ACC112 (cell line): ENCODE measurements at regions not wholly inside any gene's neighbourhood (a gene's known extent, or its start where the extent isn't known, plus 50 kb on each side); places are given as distances from the start of the nearest gene placed in this dataset.

Experiments
- H2AFZ ChIP-seq: fragments of 200-600 bp; sonication (generic); one replicate; pipeline ENCODE4 v1.6.0; 2017; ENCODE audit warnings: antibody characterized with exemption, low read length; ENCODE audit not compliant: unreplicated experiment
- H3K27ac ChIP-seq: fragments of 200-600 bp; sonication (generic); 2 replicates; pipeline ENCODE4 v1.5.1; 2014; ENCODE audit warnings: low read depth, mild to moderate bottlenecking, antibody characterized with exemption, low read length, moderate library complexity
- H3K27me3 ChIP-seq: fragments of 200-600 bp; sonication (generic); 2 replicates; pipeline ENCODE4 v1.6.1; 2014; ENCODE audit warnings: mild to moderate bottlenecking, antibody characterized with exemption, low read length, moderate library complexity, mixed read lengths; ENCODE audit not compliant: insufficient read depth
- H3K36me3 ChIP-seq: fragments of 200-600 bp; sonication (generic); 2 replicates; pipeline ENCODE4 v1.6.1; 2016; ENCODE audit warnings: mild to moderate bottlenecking, antibody characterized with exemption, low read length, moderate library complexity, mixed read lengths; ENCODE audit not compliant: insufficient read depth
- H3K4me1 ChIP-seq: fragments of 200-600 bp; sonication (generic); one replicate; pipeline ENCODE4 v1.6.1; 2016; ENCODE audit warnings: low read length, mixed read lengths; ENCODE audit not compliant: insufficient read depth, unreplicated experiment, control insufficient read depth
- H3K4me3 ChIP-seq: fragments of 200-600 bp; sonication (generic); 2 replicates; pipeline ENCODE4 v1.5.1; 2014; ENCODE audit warnings: mild to moderate bottlenecking, low read depth, low read length
- H3K79me2 ChIP-seq: fragments of 200-600 bp; sonication (generic); one replicate; pipeline ENCODE4 v1.6.0; 2016; ENCODE audit warnings: low read length; ENCODE audit not compliant: control insufficient read depth, unreplicated experiment, insufficient read depth

GRCh38 chr19:30222428-30222873 lies 149.7 kb upstream of the ZNF536 start:
- H3K79me2 ChIP-seq: no peaks in the 10 kb centered on the region
- H3K4me1 ChIP-seq: no peaks in the 10 kb centered on the region
- H3K27ac ChIP-seq: no peak overlapping the region
- H2AFZ ChIP-seq: no peak overlapping the region
- H3K36me3 ChIP-seq: no peaks in the 10 kb centered on the region
- no peak overlapping the region for H3K4me3 ChIP-seq
- H3K27me3 ChIP-seq: peaks cover 54% of the 10 kb centered on the region

GRCh38 chr19:30222992-30223865 lies 149.0 kb upstream of the ZNF536 start:
- Histone ChIP-seq H2AFZ (no peak overlapping the region), H3K4me3 (no peak overlapping the region), H3K36me3 (no peaks in the 10 kb centered on the region), H3K79me2 (no peaks in the 10 kb centered on the region), H3K27ac (no peak overlapping the region), H3K4me1 (no peaks in the 10 kb centered on the region), H3K27me3 (peaks cover 57% of the 10 kb centered on the region)

GRCh38 chr19:30223866-30224688 lies 148.1 kb upstream of the ZNF536 start:
- Histone ChIP-seq H3K27me3 (peaks cover 64% of the 10 kb centered on the region), H3K36me3 (no peaks in the 10 kb centered on the region), H2AFZ (no peak overlapping the region), H3K4me1 (no peaks in the 10 kb centered on the region), H3K27ac (no peak overlapping the region), H3K79me2 (no peaks in the 10 kb centered on the region), H3K4me3 (no peak overlapping the region)

- Histone ChIP-seq H3K27ac (no peak overlapping the region), H3K36me3 (no peaks in the 10 kb centered on the region), H3K79me2 (no peaks in the 10 kb centered on the region), H3K4me3 (0 out of 2 replicates have a peak overlapping the region, but pooled peaks have one; percentile 21), H3K4me1 (no peaks in the 10 kb centered on the region), H2AFZ (no peak overlapping the region), H3K27me3 (peaks cover 73% of the 10 kb centered on the region)
Measured at GRCh38 chr19:30224689-30225606, 147.2 kb upstream of the ZNF536 start.

- H3K4me3 ChIP-seq: peak overlapping the region; percentile 79; the same call in 1 of the 2 replicates
- no peaks in the 10 kb centered on the region for H3K36me3 ChIP-seq
- no peak overlapping the region for H3K27ac ChIP-seq
- H3K79me2 ChIP-seq: no peaks in the 10 kb centered on the region
- peaks cover 82% of the 10 kb centered on the region for H3K27me3 ChIP-seq
- H2AFZ ChIP-seq: peak overlapping the region; percentile 14
- H3K4me1 ChIP-seq: no peaks in the 10 kb centered on the region
Measured at GRCh38 chr19:30225676-30226463, 146.3 kb upstream of the ZNF536 start.

- H2AFZ ChIP-seq: peak overlapping the region; percentile 14
- H3K27me3 ChIP-seq: peaks cover 84% of the 10 kb centered on the region
- H3K27ac ChIP-seq: no peak overlapping the region
- H3K4me3 ChIP-seq: peak overlapping the region; percentile 79
- H3K36me3 ChIP-seq: no peaks in the 10 kb centered on the region
- H3K4me1 ChIP-seq: no peaks in the 10 kb centered on the region
- no peaks in the 10 kb centered on the region for H3K79me2 ChIP-seq
Measured at GRCh38 chr19:30226464-30227011, 145.6 kb upstream of the ZNF536 start.

- H3K27me3 ChIP-seq: peaks cover 84% of the 10 kb centered on the region
Measured at GRCh38 chr19:30227012-30227621, 145.1 kb upstream of the ZNF536 start.

GRCh38 chr19:30227661-30228112 lies 144.5 kb upstream of the ZNF536 start:
- H3K27me3 ChIP-seq: peaks cover 79% of the 10 kb centered on the region
- no peaks in the 10 kb centered on the region for H3K4me1 ChIP-seq
- H3K36me3 ChIP-seq: no peaks in the 10 kb centered on the region
- H2AFZ ChIP-seq: no peak overlapping the region
- no peaks in the 10 kb centered on the region for H3K79me2 ChIP-seq
- H3K27ac ChIP-seq: no peak overlapping the region
- peak overlapping the region; percentile 79 for H3K4me3 ChIP-seq

More at GRCh38 chr19:30227012-30227621, 145.1 kb upstream of the ZNF536 start:
- Histone ChIP-seq H2AFZ (peak overlapping the region; percentile 75), H3K4me3 (peak overlapping the region; percentile 79), H3K36me3 (no peaks in the 10 kb centered on the region), H3K27ac (no peak overlapping the region), H3K79me2 (no peaks in the 10 kb centered on the region), H3K4me1 (no peaks in the 10 kb centered on the region)
